Keratinocyte (primary cell): ENCODE measurements at regions not wholly inside any gene's neighbourhood (a gene's known extent, or its start where the extent isn't known, plus 50 kb on each side); places are given as distances from the start of the nearest gene placed in this dataset.

Source experiments
- CTCF ChIP-seq, 3 experiments: IDR thresholded peaks in 1 of 3; conservative IDR thresholded peaks in 1 of 3; optimal IDR thresholded peaks in 1 of 3; 2 replicates in 2 of 3; 3 replicates in 1 of 3; pipeline versions ENCODE3 to v1.5.1; 2011; ENCODE audit warnings: low read length in 3 of 3, mild to moderate bottlenecking in 3 of 3, moderate library complexity in 2 of 3, control low read depth in 1 of 3, inconsistent platforms in 1 of 3; ENCODE audit not compliant: insufficient read depth in 2 of 3; ENCODE audit errors: extremely low read depth in 1 of 3
- EZH2 ChIP-seq: IDR thresholded peaks from one replicate; pipeline ENCODE4 v1.6.1; 2012; ENCODE audit warnings: inconsistent platforms, mild to moderate bottlenecking, low read length, moderate library complexity

DNA sequence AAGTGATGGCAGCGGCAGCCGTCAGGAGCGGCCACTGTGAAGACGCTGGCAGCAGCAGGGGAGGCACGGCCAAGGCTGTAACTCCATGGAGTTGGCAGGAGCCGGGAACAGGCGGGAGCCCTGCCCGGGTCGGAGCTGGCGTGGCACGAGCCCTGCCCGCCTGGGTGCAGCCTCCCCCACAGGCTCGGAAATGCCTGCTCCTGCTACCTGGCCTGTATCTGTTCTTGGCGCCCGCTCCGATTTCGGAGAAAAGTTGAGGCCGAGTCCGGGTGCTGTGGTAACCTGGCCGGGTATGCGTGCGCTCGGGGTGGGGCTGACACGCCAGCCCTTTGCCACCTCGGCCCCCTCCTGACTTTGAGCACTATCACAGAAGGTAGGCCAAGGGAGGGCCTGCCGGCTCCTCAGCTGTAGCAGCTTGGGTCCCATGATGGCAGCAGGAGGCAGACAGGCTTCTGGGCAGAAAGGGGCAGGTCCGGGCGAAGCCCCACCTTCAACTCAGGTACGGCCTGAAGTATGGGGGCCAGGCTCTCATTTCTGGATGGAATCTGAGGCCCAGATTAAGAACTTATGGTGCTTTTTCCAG is 51.2 kb upstream of the SHISA3 start:
- no peak for TF ChIP-seq CTCF (optimal IDR thresholded peaks at IDR 0.05 in 1 of 3, IDR thresholded peaks at IDR 0.05 in 1 of 3, conservative IDR thresholded peaks at IDR 0.05 in 1 of 3; ENCODE audit: extremely low read depth in 1 of 3, insufficient read depth in 2 of 3, low read length in 3 of 3)
- no peak for TF ChIP-seq EZH2
